ENCODE measurements at regions not wholly inside any gene's neighbourhood (a gene's known extent, or its start where the extent isn't known, plus 50 kb on each side); places are given as distances from the start of the nearest gene placed in this dataset.

DNA sequence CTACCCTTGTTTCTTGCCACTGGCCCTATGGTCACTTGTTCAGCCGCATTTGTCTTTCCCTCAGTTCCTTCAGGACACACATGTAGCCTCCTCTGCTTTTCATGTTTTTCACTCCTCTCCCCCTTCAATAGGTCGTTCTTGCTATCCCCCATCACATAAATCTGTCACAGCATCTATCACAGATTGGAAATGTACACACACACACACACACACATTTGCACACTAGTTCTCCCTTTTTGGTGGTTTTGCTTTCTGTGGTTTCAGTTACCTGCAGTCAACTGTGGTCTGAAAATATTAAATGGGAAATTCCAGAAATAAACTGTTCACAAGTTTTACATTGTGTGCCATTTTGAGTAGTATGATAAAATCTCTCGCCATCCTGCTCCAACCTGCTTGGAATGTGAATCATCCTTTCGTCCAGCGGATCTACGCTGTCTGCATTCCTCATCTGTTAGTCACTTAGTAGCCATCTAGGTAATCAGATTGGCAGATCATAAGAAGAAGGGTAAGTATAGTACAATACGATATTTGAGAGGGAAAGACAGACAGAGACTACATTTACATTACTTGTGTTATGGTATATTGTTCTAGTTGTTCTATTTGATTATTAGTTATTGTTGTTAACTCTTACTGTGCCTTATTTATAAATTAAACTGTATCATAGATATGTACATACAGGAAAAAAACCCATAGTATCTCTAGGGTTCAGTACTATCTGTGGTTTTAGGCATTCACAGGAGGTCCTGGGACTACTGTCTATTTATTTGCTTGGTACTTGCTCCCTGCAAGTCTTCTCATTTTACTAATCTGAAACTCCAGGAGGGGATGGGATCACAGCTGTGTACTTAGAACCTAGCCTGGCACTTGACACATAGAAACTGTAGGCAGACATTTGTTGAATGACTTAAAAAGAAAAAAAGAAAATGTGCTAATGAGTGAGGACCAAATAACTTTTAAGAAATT is 86.1 kb upstream of the PNPT1 start (continued):
- TF ChIP-seq E2F8 (IDR thresholded peaks at IDR 0.05; ENCODE audit: low read depth, partially characterized antibody) (no peak), RAD51 (IDR thresholded peaks at IDR 0.05) (no peak)

DNA sequence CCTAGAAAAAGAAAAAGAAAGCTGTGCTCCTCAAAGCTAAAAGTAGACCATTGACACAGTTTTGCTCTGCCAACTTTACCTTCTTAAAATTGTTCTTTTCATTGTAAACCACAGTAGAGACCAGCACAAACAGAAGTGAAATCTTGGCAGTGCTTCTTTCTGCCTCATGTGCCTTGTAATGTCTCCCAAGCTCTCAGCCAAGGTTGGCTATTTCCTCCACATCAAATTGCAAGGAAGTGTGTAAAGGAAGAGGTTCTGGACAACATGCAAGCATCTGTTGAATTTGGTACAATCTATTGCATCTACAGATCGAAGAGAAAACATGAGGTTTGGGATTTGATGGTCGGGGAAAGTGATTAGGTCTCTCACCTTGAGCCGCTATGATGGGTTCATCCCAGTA is 83.3 kb upstream of the PNPT1 start:
- Histone ChIP-seq H2AFZ (ENCODE audit: control insufficient read depth, low read depth, low read length) (no peak overlapping the region), H3K36me3 (ENCODE audit: control insufficient read depth in 2 of 2, insufficient read depth in 2 of 2, low read length in 1 of 2) (no peaks in the 10 kb centered on the region), H3K4me1 (ENCODE audit: control insufficient read depth, insufficient read depth, low read length) (no peaks in the 10 kb centered on the region), H3K4me3 (no peak overlapping the region), H4K20me1 (ENCODE audit: control insufficient read depth, insufficient read depth) (no peaks in the 10 kb centered on the region), H3K79me2 (ENCODE audit: control insufficient read depth, insufficient read depth, low read length) (no peaks in the 10 kb centered on the region), H3K27ac (ENCODE audit: control insufficient read depth, insufficient read depth) (no peak overlapping the region), H3K27me3 (replicated peaks in 1 of 2; ENCODE audit: control insufficient read depth in 2 of 2, insufficient read depth in 2 of 2, low read length in 1 of 2) (no peaks in the 10 kb centered on the region), H3K9ac (ENCODE audit: control insufficient read depth, insufficient read depth, low read length) (no peak overlapping the region), H3K9me3 (replicated peaks; ENCODE audit: control insufficient read depth, insufficient read depth, low read length) (no peaks in the 10 kb centered on the region), H3K4me2 (ENCODE audit: control insufficient read depth, insufficient read depth) (no peak overlapping the region)
- ChIA-PET RAD21 (ENCODE audit: unreplicated experiment) (interaction anchor here (1.5 kb wide), 1 partner anchor 185 kb away, joined by 3 read pairs; no protein-coding TSS in a partner anchor), CTCF (interaction anchor here (1.6 kb wide), 1 partner anchor 184 kb away, joined by 5 read pairs; no protein-coding TSS in a partner anchor), POLR2A (no interaction called here), SMC1A (ENCODE audit: uncharacterized antibody, unreplicated experiment) (no interaction called here)
- 50% methylated on average over 3 of the region's 3 CpGs for WGBS (ENCODE audit: insufficient coverage, insufficient replicate concordance, low lambda C conversion rate, missing lambda C conversion rate)
- intact Hi-C loops (cut with micrococcal nuclease; ENCODE audit: unreplicated experiment) (no loop called here), in situ Hi-C loops (cut with MboI) (no loop called here)
- no TSS peak for BruUV-seq (replicated peaks)
- TF ChIP-seq ZNF217 (IDR thresholded peaks at IDR 0.05) (no peak), SREBF2 (IDR thresholded peaks at IDR 0.05; ENCODE audit: low read length) (no peak), BCL3 (IDR thresholded peaks at IDR 0.05; ENCODE audit: borderline replicate concordance, insufficient read depth, low read depth, low read length, poor library complexity, severe bottlenecking) (no peak), SPI1 (IDR thresholded peaks at IDR 0.05; ENCODE audit: borderline replicate concordance, insufficient read depth, low read depth, low read length) (no peak), ZZZ3 (IDR thresholded peaks at IDR 0.05; ENCODE audit: control insufficient read depth, insufficient read length, low read depth) (no peak), KLF5 (IDR thresholded peaks at IDR 0.05; ENCODE audit: partially characterized antibody) (no peak), PBX3 (IDR thresholded peaks at IDR 0.05; ENCODE audit: insufficient replicate concordance, low read depth, low read length) (no peak), PAX5 (IDR thresholded peaks at IDR 0.05; ENCODE audit: borderline replicate concordance, low read depth, low read length) (no peak), SMAD5 (IDR thresholded peaks at IDR 0.05; ENCODE audit: low read depth) (no peak), ETV6 (conservative IDR thresholded peaks at IDR 0.05 in 1 of 2, IDR thresholded peaks at IDR 0.05 in 1 of 2; ENCODE audit: borderline replicate concordance in 1 of 2, low read depth in 1 of 2) (no peak), SP1 (IDR thresholded peaks at IDR 0.05; ENCODE audit: low read depth, low read length) (no peak), SIX5 (IDR thresholded peaks at IDR 0.05; ENCODE audit: low read depth, low read length, severe bottlenecking) (no peak), NFYA (IDR thresholded peaks at IDR 0.05; ENCODE audit: borderline replicate concordance, low read depth, low read length) (no peak), EZH2 (IDR thresholded peaks at IDR 0.05; ENCODE audit: borderline replicate concordance, control insufficient read depth, low read depth, low read length) (no peak)
- FAIRE-seq = no peak
- ATAC-seq = no peak
- DNase-seq (ENCODE audit: low read depth, low spot score) = no peak
